Activated CD4-positive, alpha-beta memory T cell treated with anti-CD3 and anti-CD28 coated beads for 36 hours (primary cell): ENCODE measurements at regions not wholly inside any gene's neighbourhood (a gene's known extent, or its start where the extent isn't known, plus 50 kb on each side); places are given as distances from the start of the nearest gene placed in this dataset.
A peak's percentile ranks its signal among the peaks of the same experiment; 100 is the strongest.

Experiments used
- CTCF ChIA-PET: fragments of 350-600 bp; sonication (Branson Sonifier 250); formaldehyde crosslinking; loops from one replicate; lab custom pipeline; 2021; ENCODE audit warnings: antibody characterized with exemption, inconsistent platforms; lab: Charles Lee
- POLR2A ChIA-PET: fragments of 350-600 bp; sonication (Branson Sonifier 250); formaldehyde crosslinking; loops from one replicate; lab custom pipeline; 2021; ENCODE audit warnings: antibody characterized with exemption; lab: Charles Lee
- DNase-seq: peaks from one replicate; pipeline ENCODE4 v3.0.0-alpha.2; 2020
- H3K27ac Mint-ChIP-seq: one replicate; pipeline ENCODE4 v1.8.0; 2021; ENCODE audit warnings: mixed read lengths
- H3K27me3 Mint-ChIP-seq: one replicate; pipeline ENCODE4 v1.8.0; 2021; ENCODE audit warnings: mixed read lengths
- H3K36me3 Mint-ChIP-seq: one replicate; pipeline ENCODE4 v1.8.0; 2021; ENCODE audit warnings: mixed read lengths
- H3K4me1 Mint-ChIP-seq: one replicate; pipeline ENCODE4 v1.8.0; 2021; ENCODE audit warnings: low read depth, mixed read lengths
- H3K4me3 Mint-ChIP-seq: one replicate; pipeline ENCODE4 v1.8.0; 2021; ENCODE audit warnings: mild to moderate bottlenecking, mixed read lengths
- H3K9me3 Mint-ChIP-seq: one replicate; pipeline ENCODE4 v1.8.0; 2021; ENCODE audit warnings: mixed read lengths
- intact Hi-C: fragments of 100-400 bp; cut with micrococcal nuclease; formaldehyde crosslinking; loops from one replicate; pipeline ENCODE4 v1.15.1; 2023

- ChIA-PET CTCF (no interaction called here), POLR2A (no interaction called here)
Measured at GRCh38 chr6:4295783-4296155, 160.4 kb upstream of the ECI2 start.

GRCh38 chr6:4295058-4295782, 159.8 kb upstream of the ECI2 start:
- no peak for DNase-seq
- Mint-ChIP-seq H3K9me3 (no peaks in the 10 kb centered on the region), H3K4me1 (no peaks in the 10 kb centered on the region), H3K27me3 (no peaks in the 10 kb centered on the region), H3K4me3 (no peak overlapping the region), H3K36me3 (no peaks in the 10 kb centered on the region), H3K27ac (no peak overlapping the region)
- ChIA-PET POLR2A (no interaction called here), CTCF (no interaction called here)
- intact Hi-C loops = no loop called here

More at GRCh38 chr6:4295783-4296155, 160.4 kb upstream of the ECI2 start:
- H3K4me1 Mint-ChIP-seq = no peaks in the 10 kb centered on the region
- H3K27me3 Mint-ChIP-seq = no peaks in the 10 kb centered on the region
- H3K27ac Mint-ChIP-seq = no peak overlapping the region
- H3K4me3 Mint-ChIP-seq = no peak overlapping the region
- intact Hi-C loops = no loop called here
- no peak for DNase-seq
- no peaks in the 10 kb centered on the region for H3K36me3 Mint-ChIP-seq
- H3K9me3 Mint-ChIP-seq = no peaks in the 10 kb centered on the region

- no peaks in the 10 kb centered on the region for H3K27me3 Mint-ChIP-seq
- H3K27ac Mint-ChIP-seq = no peak overlapping the region
- H3K4me3 Mint-ChIP-seq = no peak overlapping the region
- intact Hi-C loops = no loop called here
- POLR2A ChIA-PET = no interaction called here
- DNase-seq = no peak
- CTCF ChIA-PET = no interaction called here
- no peaks in the 10 kb centered on the region for H3K36me3 Mint-ChIP-seq
- H3K4me1 Mint-ChIP-seq = no peaks in the 10 kb centered on the region
- H3K9me3 Mint-ChIP-seq = no peaks in the 10 kb centered on the region
Measured at GRCh38 chr6:4294636-4295035, 159.3 kb upstream of the ECI2 start.

- intact Hi-C loops = no loop called here
- DNase-seq = no peak
- H3K4me3 Mint-ChIP-seq = no peak overlapping the region
- H3K36me3 Mint-ChIP-seq = no peaks in the 10 kb centered on the region
- POLR2A ChIA-PET = no interaction called here
- H3K27ac Mint-ChIP-seq = no peak overlapping the region
- no peaks in the 10 kb centered on the region for H3K27me3 Mint-ChIP-seq
- CTCF ChIA-PET = no interaction called here
- H3K9me3 Mint-ChIP-seq = no peaks in the 10 kb centered on the region
- H3K4me1 Mint-ChIP-seq = no peaks in the 10 kb centered on the region
Measured at GRCh38 chr6:4291453-4292403, 156.4 kb upstream of the ECI2 start.

- Mint-ChIP-seq H3K4me1 (no peaks in the 10 kb centered on the region), H3K4me3 (no peak overlapping the region)
Measured at GRCh38 chr6:4289770-4290320, 154.5 kb upstream of the ECI2 start.

GRCh38 chr6:4287811-4288244, 152.5 kb upstream of the ECI2 start:
- Mint-ChIP-seq H3K36me3 (no peaks in the 10 kb centered on the region), H3K27ac (no peak overlapping the region), H3K4me1 (no peaks in the 10 kb centered on the region), H3K27me3 (peaks cover 13% of the 10 kb centered on the region), H3K4me3 (no peak overlapping the region), H3K9me3 (no peaks in the 10 kb centered on the region)
- DNase-seq = no peak
- intact Hi-C loops = no loop called here
- ChIA-PET CTCF (no interaction called here), POLR2A (interaction anchor here (0.6 kb wide), 1 partner anchor 1464 kb away, joined by 3 read pairs; no protein-coding TSS in a partner anchor)

More at GRCh38 chr6:4289770-4290320, 154.5 kb upstream of the ECI2 start:
- no peaks in the 10 kb centered on the region for H3K36me3 Mint-ChIP-seq
- peaks cover 2% of the 10 kb centered on the region for H3K27me3 Mint-ChIP-seq
- H3K27ac Mint-ChIP-seq = no peak overlapping the region
- intact Hi-C loops = no loop called here
- POLR2A ChIA-PET = interaction anchor here (0.6 kb wide), 1 partner anchor 129 kb away, joined by 3 read pairs; no protein-coding TSS in a partner anchor
- CTCF ChIA-PET = no interaction called here
- DNase-seq = no peak
- no peaks in the 10 kb centered on the region for H3K9me3 Mint-ChIP-seq

- ChIA-PET CTCF (no interaction called here), POLR2A (interaction anchor here (0.6 kb wide), 1 partner anchor 1464 kb away, joined by 3 read pairs; no protein-coding TSS in a partner anchor)
- Mint-ChIP-seq H3K4me1 (no peaks in the 10 kb centered on the region), H3K36me3 (no peaks in the 10 kb centered on the region), H3K9me3 (no peaks in the 10 kb centered on the region), H3K27me3 (peaks cover 16% of the 10 kb centered on the region), H3K4me3 (no peak overlapping the region), H3K27ac (no peak overlapping the region)
- no peak for DNase-seq
- intact Hi-C loops = no loop called here
Measured at GRCh38 chr6:4287372-4287771, 152.0 kb upstream of the ECI2 start.

GRCh38 chr6:4282926-4283325, 147.6 kb upstream of the ECI2 start:
- Mint-ChIP-seq H3K27me3 (peaks cover 36% of the 10 kb centered on the region), H3K4me1 (peaks cover 8% of the 10 kb centered on the region), H3K36me3 (no peaks in the 10 kb centered on the region), H3K9me3 (no peaks in the 10 kb centered on the region), H3K27ac (no peak overlapping the region), H3K4me3 (no peak overlapping the region)
- DNase-seq = no peak
- CTCF ChIA-PET = interaction anchor here (0.9 to 1.5 kb wide), 2 partner anchors 72 to 127 kb away, joined by 3 read pairs; no protein-coding TSS in a partner anchor
- intact Hi-C loops = no loop called here
- POLR2A ChIA-PET = no interaction called here

GRCh38 chr6:4281341-4282293, 146.2 kb upstream of the ECI2 start:
- intact Hi-C loops = no loop called here
- Mint-ChIP-seq H3K4me3 (no peak overlapping the region), H3K9me3 (no peaks in the 10 kb centered on the region), H3K27ac (no peak overlapping the region), H3K27me3 (peaks cover 39% of the 10 kb centered on the region), H3K36me3 (no peaks in the 10 kb centered on the region), H3K4me1 (peaks cover 8% of the 10 kb centered on the region)
- DNase-seq = peak; percentile 54
- POLR2A ChIA-PET = no interaction called here
- CTCF ChIA-PET = no interaction called here

GRCh38 chr6:4280707-4281106, 145.3 kb upstream of the ECI2 start:
- intact Hi-C loops = no loop called here
- Mint-ChIP-seq H3K27me3 (peaks cover 38% of the 10 kb centered on the region), H3K36me3 (no peaks in the 10 kb centered on the region), H3K4me3 (no peak overlapping the region), H3K4me1 (peaks cover 8% of the 10 kb centered on the region), H3K9me3 (no peaks in the 10 kb centered on the region), H3K27ac (no peak overlapping the region)
- CTCF ChIA-PET = no interaction called here
- no peak for DNase-seq
- POLR2A ChIA-PET = no interaction called here

GRCh38 chr6:4280031-4280430, 144.7 kb upstream of the ECI2 start:
- Mint-ChIP-seq H3K27ac (no peak overlapping the region), H3K4me3 (no peak overlapping the region), H3K9me3 (no peaks in the 10 kb centered on the region), H3K36me3 (no peaks in the 10 kb centered on the region), H3K27me3 (peaks cover 38% of the 10 kb centered on the region), H3K4me1 (peaks cover 8% of the 10 kb centered on the region)
- no peak for DNase-seq
- ChIA-PET POLR2A (no interaction called here), CTCF (no interaction called here)
- intact Hi-C loops = no loop called here
